ENCODE measurements at regions not wholly inside any gene's neighbourhood (a gene's known extent, or its start where the extent isn't known, plus 50 kb on each side); places are given as distances from the start of the nearest gene placed in this dataset.

GRCh38 chr12:116483959-116484750 lies 75.0 kb upstream of the MAP1LC3B2 start:
- no peak overlapping the region for H3K4me3 ChIP-seq (ENCODE audit: low read depth, low read length)
- DNase-seq (ENCODE audit: low read depth) = no peak
- no peak for TF ChIP-seq CTCF (IDR thresholded peaks at IDR 0.05; ENCODE audit: insufficient read depth, low read depth, low read length, missing control alignments)

- no peak for TF ChIP-seq CTCF (IDR thresholded peaks at IDR 0.05; ENCODE audit: insufficient read depth, low read depth, low read length, missing control alignments)
- H3K4me3 ChIP-seq (ENCODE audit: low read depth, low read length) = no peak overlapping the region
- DNase-seq (ENCODE audit: low read depth) = no peak
These were observed 74.4 kb upstream of the MAP1LC3B2 start for GRCh38 chr12:116484807-116485206.

GRCh38 chr12:116489116-116489515 lies 70.1 kb upstream of the MAP1LC3B2 start:
- no peak for DNase-seq (ENCODE audit: low read depth)
- no peak for TF ChIP-seq CTCF (IDR thresholded peaks at IDR 0.05; ENCODE audit: insufficient read depth, low read depth, low read length, missing control alignments)
- no peak overlapping the region for H3K4me3 ChIP-seq (ENCODE audit: low read depth, low read length)

- DNase-seq (ENCODE audit: low read depth) = no peak
- TF ChIP-seq CTCF (IDR thresholded peaks at IDR 0.05; ENCODE audit: insufficient read depth, low read depth, low read length, missing control alignments) = no peak
- no peak overlapping the region for H3K4me3 ChIP-seq (ENCODE audit: low read depth, low read length)
These were observed 68.7 kb upstream of the MAP1LC3B2 start for GRCh38 chr12:116490471-116490870.

GRCh38 chr12:116492703-116493324 lies 66.4 kb upstream of the MAP1LC3B2 start:
- no peak for TF ChIP-seq CTCF (IDR thresholded peaks at IDR 0.05; ENCODE audit: insufficient read depth, low read depth, low read length, missing control alignments)
- peak; percentile 24 for DNase-seq (ENCODE audit: low read depth)
- no peak overlapping the region for H3K4me3 ChIP-seq (ENCODE audit: low read depth, low read length)

GRCh38 chr12:116495260-116495659 lies 63.9 kb upstream of the MAP1LC3B2 start:
- no peak for DNase-seq (ENCODE audit: low read depth)
- no peak for TF ChIP-seq CTCF (IDR thresholded peaks at IDR 0.05; ENCODE audit: insufficient read depth, low read depth, low read length, missing control alignments)
- no peak overlapping the region for H3K4me3 ChIP-seq (ENCODE audit: low read depth, low read length)

All from GM12865 (cell line).